ENCODE measurements at regions not wholly inside any gene's neighbourhood (a gene's known extent, or its start where the extent isn't known, plus 50 kb on each side); places are given as distances from the start of the nearest gene placed in this dataset.
A peak's percentile ranks its signal among the peaks of the same experiment; 100 is the strongest.
"Not testable (repeated sequence)": the region's sequence is repeated elsewhere in the genome, so short reads cannot be mapped to it uniquely, and the experiment has no call there.

DNA sequence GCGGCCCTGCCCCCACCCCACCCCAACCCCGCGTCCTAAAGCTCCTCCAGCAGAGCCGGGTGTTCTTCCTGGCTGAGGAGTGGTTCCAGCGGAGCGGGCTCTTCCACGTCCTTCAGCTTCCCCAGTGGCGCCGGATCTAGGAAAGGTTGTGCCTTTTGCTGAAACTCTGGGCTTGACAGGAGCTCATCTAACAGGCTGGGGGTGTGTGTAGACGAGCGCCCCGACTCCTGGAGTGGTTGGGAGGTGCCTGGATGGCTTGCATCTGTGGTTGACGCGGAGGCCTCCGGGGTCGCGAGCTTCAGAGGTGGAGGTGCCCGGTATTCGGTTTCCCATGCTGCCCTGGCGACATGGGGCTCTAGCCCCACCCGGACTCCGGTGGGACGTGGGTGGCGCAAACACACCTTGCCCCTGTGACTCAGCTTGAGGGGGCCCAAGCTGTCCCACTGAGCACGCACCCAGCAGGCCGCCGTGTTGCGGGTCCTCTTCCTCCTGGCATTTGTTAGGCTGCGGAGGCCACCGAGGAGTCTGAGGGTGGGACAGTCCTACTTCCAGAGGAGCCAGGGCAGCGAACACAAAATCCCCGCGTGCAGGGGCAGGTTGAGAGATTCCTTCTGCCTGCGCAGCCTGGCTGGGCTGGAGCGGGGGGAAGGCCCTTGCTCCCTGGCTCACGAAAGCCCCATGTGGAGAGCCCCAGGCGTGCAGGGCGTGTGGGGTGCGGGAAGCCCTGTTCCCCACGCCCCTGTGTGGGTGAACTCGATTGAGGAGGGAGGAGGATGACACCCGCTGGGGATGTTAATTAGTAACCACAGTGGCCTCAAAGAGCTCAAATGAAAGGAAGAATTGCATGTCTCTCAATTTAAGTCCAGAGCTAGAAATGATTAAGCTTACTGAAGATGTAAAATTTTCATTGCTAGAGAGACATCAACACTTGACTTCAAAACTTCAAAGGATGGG is 3921.7 kb upstream of the OR11H1 start:
- not testable (repeated sequence) for DNase-seq

- DNase-seq: not testable (repeated sequence)
Observed at GRCh38 chr22:11607215-11607614, 3920.8 kb upstream of the OR11H1 start.

- not testable (repeated sequence) for DNase-seq
Observed at GRCh38 chr22:11608486-11608885, 3919.5 kb upstream of the OR11H1 start.

DNA sequence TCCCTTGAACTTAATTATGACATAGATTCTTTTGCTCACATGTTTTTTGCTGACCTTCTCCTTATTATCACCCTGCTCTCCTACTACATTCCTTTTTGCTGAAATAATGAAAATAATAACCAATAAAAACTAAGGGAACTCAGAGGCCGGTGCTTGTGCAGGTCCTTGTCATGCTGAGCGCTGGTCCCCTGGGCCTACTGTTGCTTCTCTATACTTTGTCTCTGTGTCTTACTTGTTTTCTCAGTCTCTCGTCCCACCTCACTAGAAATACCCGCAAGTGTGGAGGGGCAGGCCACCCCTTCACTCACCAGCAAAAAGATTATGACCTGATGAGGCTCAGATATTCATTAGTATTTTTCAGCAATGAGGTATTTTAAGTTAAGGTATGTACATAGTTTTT is 3918.8 kb upstream of the OR11H1 start:
- DNase-seq: not testable (repeated sequence)

DNA sequence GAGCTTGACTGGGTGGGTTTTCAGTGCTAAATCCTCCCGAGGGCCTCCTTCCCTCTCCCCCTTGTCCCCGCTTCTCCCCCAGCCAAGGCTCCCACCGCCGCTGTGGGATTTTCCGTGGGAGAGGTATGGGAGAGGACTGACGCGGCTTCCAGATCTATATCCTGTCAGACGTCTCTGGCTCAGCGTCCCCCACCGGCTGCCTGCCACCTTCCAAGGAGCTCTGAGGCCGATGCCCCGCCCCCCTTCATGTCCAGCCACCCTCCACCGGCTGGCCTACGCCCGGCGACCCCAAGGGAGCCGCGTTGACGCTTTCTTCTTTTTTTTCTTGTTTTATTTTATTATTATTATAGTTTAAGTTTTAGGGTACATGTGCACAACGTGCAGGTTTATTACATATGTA is 3916.7 kb upstream of the OR11H1 start:
- DNase-seq: not testable (repeated sequence)

DNA sequence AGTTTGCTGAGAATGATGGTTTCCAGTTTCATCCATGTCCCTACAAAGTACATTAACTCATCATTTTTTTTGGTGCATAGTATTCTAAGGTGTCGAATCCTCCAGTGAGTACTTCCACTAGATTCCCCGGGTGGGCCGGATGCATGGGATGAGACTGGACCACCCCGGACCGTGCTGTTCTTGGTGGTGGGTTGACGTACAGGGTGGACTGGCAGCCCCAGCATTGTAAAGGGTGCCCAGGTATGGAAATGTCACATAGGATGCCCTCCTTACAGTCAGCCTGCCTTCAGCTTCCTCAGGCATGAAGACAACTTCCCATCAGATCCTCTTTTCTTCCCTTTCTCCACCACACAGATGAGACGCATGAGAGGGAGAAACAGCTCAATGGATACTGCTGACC is 3916.1 kb upstream of the OR11H1 start:
- not testable (repeated sequence) for DNase-seq

- not testable (repeated sequence) for DNase-seq
Observed at GRCh38 chr22:11613081-11613897, 3914.7 kb upstream of the OR11H1 start.

- no peak for DNase-seq
Observed at GRCh38 chr22:11613898-11614755, 3913.9 kb upstream of the OR11H1 start.

DNA sequence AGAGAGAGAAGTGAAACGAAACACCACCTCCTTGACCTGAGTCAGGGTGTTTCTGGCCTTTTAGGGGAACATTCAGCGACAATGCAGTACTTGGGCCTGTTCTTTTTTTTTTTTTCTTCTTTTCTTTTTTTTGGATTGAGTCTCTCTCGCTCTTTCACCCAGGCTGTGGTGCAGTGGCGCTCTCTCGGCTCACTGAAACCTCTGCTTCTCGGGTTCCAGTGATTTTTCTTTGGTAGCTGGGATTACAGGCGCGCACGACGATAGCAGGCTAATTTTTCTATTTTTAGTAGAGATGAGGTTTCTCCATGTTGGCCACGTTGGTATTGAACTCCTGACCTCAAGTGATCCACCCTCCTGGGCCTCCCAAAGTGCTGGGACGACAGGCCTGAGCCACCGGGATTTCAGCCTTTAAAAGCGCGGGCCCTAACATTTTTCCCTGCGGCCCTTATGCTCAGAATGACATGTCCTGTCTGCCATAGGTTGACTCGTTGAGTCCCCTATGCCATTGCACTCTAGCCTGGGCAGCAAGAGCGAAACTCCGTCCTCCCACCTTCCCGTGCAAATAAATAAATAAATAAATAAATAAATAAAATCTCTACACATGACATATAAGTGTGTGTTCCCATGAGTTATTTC is 3913.1 kb upstream of the OR11H1 start:
- DNase-seq: not testable (repeated sequence)

DNA sequence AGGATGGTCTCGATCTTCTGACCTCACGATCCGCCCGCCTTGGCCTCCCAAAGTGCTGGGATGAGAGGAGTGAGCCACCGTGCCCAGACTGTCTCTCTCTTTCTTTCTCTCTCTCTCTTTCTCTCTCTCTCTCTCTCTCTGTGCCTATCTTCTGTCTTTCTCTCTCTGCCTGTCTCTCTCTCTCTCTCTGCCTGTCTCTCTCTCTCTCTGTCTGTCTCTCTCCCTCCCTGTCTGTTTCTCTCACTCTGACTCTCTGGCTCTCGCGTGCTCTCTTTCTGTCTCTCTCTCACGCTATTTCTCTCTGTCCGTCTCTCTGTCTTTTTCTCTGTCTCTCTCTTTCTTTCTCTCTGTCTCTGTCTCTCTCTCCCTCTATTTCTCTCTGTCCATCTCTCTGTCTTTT is 3911.2 kb upstream of the OR11H1 start:
- DNase-seq: no peak

DNA sequence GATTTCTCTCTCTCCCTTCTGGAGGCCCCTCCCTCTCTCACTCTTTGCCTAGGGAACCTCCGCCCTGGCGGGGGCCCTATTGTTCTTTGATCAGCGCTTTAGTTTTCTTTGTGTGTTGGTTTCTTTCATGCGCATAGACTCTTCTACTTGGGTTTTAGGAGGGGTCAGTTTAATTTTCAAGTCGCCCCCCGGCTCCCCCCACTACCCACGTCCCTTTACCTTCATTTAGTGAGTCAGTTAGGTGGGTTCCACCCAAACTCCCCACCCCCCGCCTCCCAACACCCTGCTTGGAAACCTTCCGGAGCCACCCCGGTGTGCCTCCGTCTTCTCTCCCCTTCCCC is 3909.7 kb upstream of the OR11H1 start:
- not testable (repeated sequence) for DNase-seq

GRCh38 chr22:11618688-11619087 is 3909.3 kb upstream of the OR11H1 start:
- not testable (repeated sequence) for DNase-seq

DNA sequence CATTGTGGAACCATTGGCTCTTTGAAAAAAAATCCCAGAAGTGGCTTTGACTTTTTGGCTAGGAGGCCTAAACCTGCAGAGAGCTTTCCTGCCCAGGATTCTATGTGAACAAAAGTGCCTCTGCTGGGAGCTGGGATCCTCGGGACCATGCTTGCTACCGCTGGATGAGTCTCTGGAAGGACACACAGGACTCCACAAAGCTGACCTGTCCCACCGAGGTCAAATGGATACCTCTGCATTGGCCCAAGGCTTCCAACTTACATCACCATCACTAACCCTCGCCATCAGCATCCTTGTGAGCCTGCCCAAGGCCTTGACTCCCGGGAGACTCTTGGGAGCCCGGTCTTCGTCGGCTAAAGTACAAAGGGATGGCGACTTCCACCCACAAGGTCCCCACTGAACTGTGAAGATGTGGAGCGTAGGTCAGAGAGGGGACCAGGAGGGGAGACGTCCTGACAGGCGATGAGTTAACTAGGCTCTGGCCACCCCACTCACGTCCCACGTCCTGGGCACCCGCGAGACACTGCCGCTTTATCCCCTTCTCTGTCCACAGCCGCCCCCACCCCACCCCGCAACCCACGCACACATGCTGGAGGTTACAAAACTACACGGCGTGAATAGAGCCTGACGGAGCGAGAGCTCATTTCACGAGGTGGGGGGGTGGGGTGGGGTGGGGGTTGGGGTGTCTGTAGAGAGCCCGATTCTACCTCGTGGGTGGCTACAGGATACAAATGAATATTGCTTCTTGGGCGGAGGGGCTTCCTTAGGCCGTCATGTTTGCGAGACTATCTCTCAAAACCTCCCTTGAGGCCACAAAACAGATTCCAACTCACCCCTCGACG is 3906.8 kb upstream of the OR11H1 start:
- not testable (repeated sequence) for DNase-seq

DNA sequence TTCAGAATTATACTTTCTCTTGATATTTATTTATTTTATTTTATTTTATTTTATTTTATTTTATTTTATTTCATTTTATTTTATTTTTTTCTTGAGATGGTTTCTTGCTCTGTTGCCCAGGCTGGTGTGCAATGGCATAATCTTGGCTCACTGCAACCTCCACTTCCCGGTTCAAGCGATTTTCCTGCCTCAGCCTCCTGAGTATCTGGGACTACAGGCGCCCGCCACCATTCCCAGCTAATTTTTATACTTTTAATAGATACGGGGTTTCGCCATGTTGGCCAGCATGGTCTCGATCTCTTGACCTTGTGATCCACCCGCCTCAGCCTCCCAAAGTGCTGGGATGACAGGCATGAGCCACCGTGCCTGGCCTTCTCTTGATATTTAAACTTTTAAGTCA is 3905.2 kb upstream of the OR11H1 start:
- not testable (repeated sequence) for DNase-seq

DNA sequence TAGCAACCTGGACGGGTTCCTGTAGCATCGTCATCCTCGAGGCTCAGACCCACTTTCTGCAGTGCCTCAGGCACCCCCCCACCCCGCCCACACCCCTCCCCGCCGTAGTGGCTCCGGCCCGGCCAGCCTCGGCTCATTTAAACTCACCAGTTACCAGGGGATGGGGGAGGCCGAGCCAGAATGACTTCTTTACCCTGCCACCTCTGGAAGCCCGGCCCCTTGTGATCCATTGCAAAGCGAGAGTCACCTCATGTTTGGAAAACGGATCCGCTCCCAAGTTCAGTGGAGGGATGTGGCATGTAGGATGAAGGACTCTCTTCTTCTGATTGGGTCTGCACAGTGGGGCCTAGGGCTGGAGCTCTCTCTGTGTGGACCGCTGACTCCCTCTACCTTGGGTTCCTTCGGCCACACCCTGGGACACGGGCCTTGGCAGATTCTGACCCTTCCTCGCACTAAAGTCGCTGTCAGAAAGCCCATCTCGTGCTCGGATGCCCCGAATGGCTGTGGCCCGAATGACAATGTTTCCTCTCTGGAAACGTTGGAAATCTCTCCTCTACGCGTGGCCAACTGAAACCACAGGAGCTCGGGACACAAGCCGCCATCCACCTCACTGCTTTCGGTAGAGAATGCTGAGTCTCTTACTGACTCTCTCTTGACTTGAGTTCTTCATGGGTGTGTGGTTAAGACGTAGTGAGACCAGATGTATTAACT is 3902.1 kb upstream of the OR11H1 start:
- DNase-seq: not testable (repeated sequence)

DNA sequence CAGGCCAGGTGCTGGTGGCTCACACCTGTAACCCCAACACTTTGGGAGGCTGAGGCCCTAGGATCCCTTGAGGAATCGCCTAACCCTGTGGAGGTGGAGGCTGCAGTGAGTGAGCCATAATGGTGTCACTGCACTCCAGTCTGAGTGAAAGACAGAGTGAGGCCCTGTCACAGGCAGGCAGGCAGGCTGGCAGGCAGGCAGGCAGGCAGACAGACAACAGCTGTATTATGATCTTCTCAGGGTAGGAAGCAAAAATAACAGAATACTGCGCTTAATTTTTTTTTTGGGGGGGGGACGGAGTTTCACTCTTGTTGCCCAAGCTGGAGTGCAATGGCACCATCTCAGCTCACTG is 3901.6 kb upstream of the OR11H1 start:
- no peak for DNase-seq

GRCh38 chr22:11627036-11627435 is 3901.0 kb upstream of the OR11H1 start:
- DNase-seq: not testable (repeated sequence)

- DNase-seq: peak in 1 of 3 donors; percentile 12
Observed at GRCh38 chr22:11627436-11627797, 3900.6 kb upstream of the OR11H1 start.

GRCh38 chr22:11627798-11628650 is 3900.0 kb upstream of the OR11H1 start:
- no peak for DNase-seq
